Activated T-cell treated with anti-CD3 and anti-CD28 coated beads, Interleukin-2, amount 50 U/mL, for 72 hours (primary cell): ENCODE measurements at regions not wholly inside any gene's neighbourhood (a gene's known extent, or its start where the extent isn't known, plus 50 kb on each side); places are given as distances from the start of the nearest gene placed in this dataset.

ENCODE experiments used
- ATAC-seq, 2 donors: fragments of 150-1000 bp; cut with Tn5 transposase; replicated peaks in 1 of 2; 2 replicates each; pipeline ENCODE4 v1.10.0; 2021; ENCODE audit warnings: moderate library complexity in 2 of 2, mild to moderate bottlenecking in 1 of 2
- DNase-seq, 2 donors: peaks; one replicate each; pipeline ENCODE4 v3.0.0; 2021 to 2022; ENCODE audit warnings: mixed read lengths in 1 of 2
- H3K27ac Mint-ChIP-seq: one replicate; pipeline ENCODE4 v1.8.0; 2022; ENCODE audit warnings: mild to moderate bottlenecking, moderate library complexity, mixed read lengths
- H3K27me3 Mint-ChIP-seq: one replicate; pipeline ENCODE4 v1.8.0; 2022; ENCODE audit warnings: low read depth, mixed read lengths
- H3K36me3 Mint-ChIP-seq, 2 donors: one replicate each; pipeline ENCODE4 v1.8.0; 2022; ENCODE audit warnings: mixed read lengths in 2 of 2, mild to moderate bottlenecking in 1 of 2; ENCODE audit not compliant: insufficient read depth in 2 of 2
- H3K4me1 Mint-ChIP-seq: one replicate; pipeline ENCODE4 v1.8.0; 2022; ENCODE audit warnings: low read depth, mixed read lengths
- H3K4me3 Mint-ChIP-seq, 2 donors: one replicate each; pipeline ENCODE4 v1.8.0; 2022; ENCODE audit warnings: mild to moderate bottlenecking in 2 of 2, mixed read lengths in 2 of 2, moderate library complexity in 2 of 2
- H3K9me3 Mint-ChIP-seq, 2 donors: one replicate each; pipeline ENCODE4 v1.8.0; 2022; ENCODE audit warnings: mixed read lengths in 2 of 2

GRCh38 chr11:25350899-25351803 is 854.3 kb downstream of the LUZP2 start:
- H3K4me1 Mint-ChIP-seq, result no peaks in the 10 kb centered on the region
- no peak overlapping the region for H3K27ac Mint-ChIP-seq
- ATAC-seq, result no peak
- H3K36me3 Mint-ChIP-seq, result no peaks in the 10 kb centered on the region
- no peak for DNase-seq
- no peak overlapping the region for H3K4me3 Mint-ChIP-seq
- peaks cover 16 to 17% of the 10 kb centered on the region in 2 donors for H3K9me3 Mint-ChIP-seq
- no peaks in the 10 kb centered on the region for H3K27me3 Mint-ChIP-seq

GRCh38 chr11:25357133-25357532 is 860.3 kb downstream of the LUZP2 start:
- Mint-ChIP-seq H3K27me3 (no peaks in the 10 kb centered on the region), H3K27ac (no peak overlapping the region), H3K36me3 (no peaks in the 10 kb centered on the region), H3K9me3 (peaks cover 4 to 9% of the 10 kb centered on the region in 2 donors), H3K4me1 (no peaks in the 10 kb centered on the region), H3K4me3 (no peak overlapping the region)
- DNase-seq (no peak), ATAC-seq (no peak)

- Mint-ChIP-seq H3K9me3 (peaks cover 5 to 19% of the 10 kb centered on the region in 2 donors), H3K36me3 (no peaks in the 10 kb centered on the region), H3K4me3 (no peak overlapping the region), H3K27me3 (no peaks in the 10 kb centered on the region), H3K27ac (no peak overlapping the region), H3K4me1 (no peaks in the 10 kb centered on the region)
- DNase-seq, result no peak
- no peak for ATAC-seq
Measured at GRCh38 chr11:25377466-25377865, 880.6 kb downstream of the LUZP2 start.

GRCh38 chr11:25396847-25397246 is 900.0 kb downstream of the LUZP2 start:
- H3K4me1 Mint-ChIP-seq, result no peaks in the 10 kb centered on the region
- H3K9me3 Mint-ChIP-seq, result peaks cover 6 to 11% of the 10 kb centered on the region in 2 donors
- no peak overlapping the region for H3K27ac Mint-ChIP-seq
- DNase-seq (no peak), ATAC-seq (no peak)
- H3K27me3 Mint-ChIP-seq, result no peaks in the 10 kb centered on the region
- no peaks in the 10 kb centered on the region for H3K36me3 Mint-ChIP-seq
- H3K4me3 Mint-ChIP-seq, result no peak overlapping the region

GRCh38 chr11:25408146-25408545 is 911.3 kb downstream of the LUZP2 start:
- H3K27me3 Mint-ChIP-seq, result no peaks in the 10 kb centered on the region
- no peaks in the 10 kb centered on the region for H3K4me1 Mint-ChIP-seq
- no peak overlapping the region for H3K27ac Mint-ChIP-seq
- ATAC-seq (no peak), DNase-seq (no peak)
- peaks cover 7 to 11% of the 10 kb centered on the region in 2 donors for H3K9me3 Mint-ChIP-seq
- H3K4me3 Mint-ChIP-seq, result no peak overlapping the region
- no peaks in the 10 kb centered on the region for H3K36me3 Mint-ChIP-seq

- Mint-ChIP-seq H3K27ac (no peak overlapping the region), H3K4me1 (no peaks in the 10 kb centered on the region), H3K9me3 (peaks cover 5 to 13% of the 10 kb centered on the region in 2 donors), H3K27me3 (no peaks in the 10 kb centered on the region), H3K4me3 (no peak overlapping the region), H3K36me3 (peaks cover 0 to 2% of the 10 kb centered on the region in 2 donors)
- ATAC-seq, result no peak
- DNase-seq, result no peak
Measured at GRCh38 chr11:25415793-25416192, 916.1 kb upstream of the ANO3 start.

GRCh38 chr11:25423436-25424199 is 908.3 kb upstream of the ANO3 start:
- Mint-ChIP-seq H3K4me1 (no peaks in the 10 kb centered on the region), H3K36me3 (no peaks in the 10 kb centered on the region), H3K27me3 (no peaks in the 10 kb centered on the region), H3K27ac (no peak overlapping the region), H3K4me3 (no peak overlapping the region), H3K9me3 (peaks cover 4 to 5% of the 10 kb centered on the region in 2 donors)
- ATAC-seq (no peak), DNase-seq (no peak)

- Mint-ChIP-seq H3K27me3 (no peaks in the 10 kb centered on the region), H3K9me3 (peaks cover 2 to 3% of the 10 kb centered on the region in 2 donors), H3K36me3 (no peaks in the 10 kb centered on the region), H3K4me3 (no peak overlapping the region), H3K4me1 (no peaks in the 10 kb centered on the region), H3K27ac (no peak overlapping the region)
- ATAC-seq (no peak), DNase-seq (no peak)
Measured at GRCh38 chr11:25432376-25432775, 899.6 kb upstream of the ANO3 start.

GRCh38 chr11:25435197-25435596 is 896.7 kb upstream of the ANO3 start:
- H3K27ac Mint-ChIP-seq, result no peak overlapping the region
- H3K4me1 Mint-ChIP-seq, result no peaks in the 10 kb centered on the region
- no peak overlapping the region for H3K4me3 Mint-ChIP-seq
- no peak for ATAC-seq
- H3K9me3 Mint-ChIP-seq, result peaks cover 5 to 7% of the 10 kb centered on the region in 2 donors
- no peaks in the 10 kb centered on the region for H3K27me3 Mint-ChIP-seq
- peaks cover 0 to 2% of the 10 kb centered on the region in 2 donors for H3K36me3 Mint-ChIP-seq
- DNase-seq, result no peak

- Mint-ChIP-seq H3K4me1 (no peaks in the 10 kb centered on the region), H3K9me3 (peaks cover 7 to 11% of the 10 kb centered on the region in 2 donors), H3K36me3 (peaks cover 0 to 2% of the 10 kb centered on the region in 2 donors), H3K27ac (no peak overlapping the region), H3K4me3 (no peak overlapping the region), H3K27me3 (no peaks in the 10 kb centered on the region)
- no peak for DNase-seq
- no peak for ATAC-seq
Measured at GRCh38 chr11:25436326-25436725, 895.6 kb upstream of the ANO3 start.

- ATAC-seq (no peak), DNase-seq (no peak)
- Mint-ChIP-seq H3K36me3 (peaks cover 0 to 2% of the 10 kb centered on the region in 2 donors), H3K4me3 (no peak overlapping the region), H3K9me3 (peaks cover 8 to 14% of the 10 kb centered on the region in 2 donors), H3K4me1 (no peaks in the 10 kb centered on the region), H3K27ac (no peak overlapping the region), H3K27me3 (no peaks in the 10 kb centered on the region)
Measured at GRCh38 chr11:25441421-25441820, 890.5 kb upstream of the ANO3 start.

- Mint-ChIP-seq H3K4me1 (no peaks in the 10 kb centered on the region), H3K4me3 (no peak overlapping the region), H3K27ac (no peak overlapping the region), H3K36me3 (no peaks in the 10 kb centered on the region), H3K9me3 (peaks cover 7 to 10% of the 10 kb centered on the region in 2 donors), H3K27me3 (no peaks in the 10 kb centered on the region)
- no peak for ATAC-seq
- DNase-seq, result no peak
Measured at GRCh38 chr11:25449091-25449490, 882.8 kb upstream of the ANO3 start.

- DNase-seq (no peak), ATAC-seq (no peak)
- Mint-ChIP-seq H3K27me3 (no peaks in the 10 kb centered on the region), H3K4me3 (no peak overlapping the region), H3K36me3 (no peaks in the 10 kb centered on the region), H3K4me1 (no peaks in the 10 kb centered on the region), H3K9me3 (peaks cover 9 to 12% of the 10 kb centered on the region in 2 donors), H3K27ac (no peak overlapping the region)
Measured at GRCh38 chr11:25453471-25453870, 878.5 kb upstream of the ANO3 start.
